ENCODE measurements at regions not wholly inside any gene's neighbourhood (a gene's known extent, or its start where the extent isn't known, plus 50 kb on each side); places are given as distances from the start of the nearest gene placed in this dataset.

DNA sequence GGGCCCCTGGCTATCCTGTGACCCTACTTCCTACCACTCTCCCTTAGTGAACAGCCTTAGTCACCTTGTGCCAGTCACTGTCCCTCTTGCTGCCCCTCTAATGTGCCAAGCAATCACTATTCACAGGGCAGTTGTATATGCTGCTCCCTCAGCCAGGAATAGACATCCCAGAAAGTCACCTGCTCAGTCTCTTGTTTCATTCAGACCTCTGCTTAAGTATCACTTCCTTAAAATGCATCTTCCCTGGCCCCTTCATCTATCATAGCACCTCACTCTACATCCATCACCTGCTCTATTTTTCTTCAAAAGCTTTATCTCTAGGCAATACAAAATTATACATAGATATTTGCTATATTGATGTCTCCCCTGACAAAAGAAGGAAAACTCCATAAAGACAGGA is 328.4 kb upstream of the NFE2L3 start:
- no peak overlapping the region for H3K4me3 ChIP-seq (ENCODE audit: insufficient read depth, low read depth, low read length)
- no peak overlapping the region for H3K27ac ChIP-seq (ENCODE audit: insufficient read depth, low read depth, low read length, poor library complexity, severe bottlenecking)
- no peaks in the 10 kb centered on the region for H3K9me3 ChIP-seq (ENCODE audit: control insufficient read depth, low read length)
- no peaks in the 10 kb centered on the region for H3K36me3 ChIP-seq (ENCODE audit: control insufficient read depth, insufficient read depth, low read length)
- H3K4me1 ChIP-seq (ENCODE audit: control insufficient read depth, insufficient read depth, low read length) = no peaks in the 10 kb centered on the region
- no peaks in the 10 kb centered on the region for H3K27me3 ChIP-seq (ENCODE audit: control insufficient read depth, insufficient read depth, low read length, poor library complexity, severe bottlenecking)

DNA sequence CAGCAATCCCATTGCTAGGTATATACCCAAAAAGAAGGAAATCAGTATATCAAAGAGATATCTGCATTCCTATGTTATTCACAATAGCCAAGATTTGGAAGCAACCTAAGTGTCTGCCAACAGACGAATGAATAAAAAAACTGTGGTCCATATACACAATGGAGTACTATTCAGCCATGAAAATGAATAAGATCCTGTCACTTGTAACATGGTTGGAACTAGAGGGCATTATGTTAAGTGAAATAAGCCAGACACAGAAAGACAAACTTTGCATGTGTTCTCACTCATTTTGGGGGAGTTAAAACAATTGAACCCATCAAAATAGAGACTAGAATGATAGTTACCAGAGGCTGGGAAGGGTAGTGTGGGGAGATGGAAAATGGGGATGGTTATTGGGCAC is 323.5 kb upstream of the NFE2L3 start:
- H3K36me3 ChIP-seq (ENCODE audit: control insufficient read depth, insufficient read depth, low read length) = no peaks in the 10 kb centered on the region
- H3K9me3 ChIP-seq (ENCODE audit: control insufficient read depth, low read length) = no peaks in the 10 kb centered on the region
- H3K4me3 ChIP-seq (ENCODE audit: insufficient read depth, low read depth, low read length) = no peak overlapping the region
- H3K4me1 ChIP-seq (ENCODE audit: control insufficient read depth, insufficient read depth, low read length) = peaks cover 30% of the 10 kb centered on the region
- H3K27me3 ChIP-seq (ENCODE audit: control insufficient read depth, insufficient read depth, low read length, poor library complexity, severe bottlenecking) = no peaks in the 10 kb centered on the region
- WGBS, 2 experiments = 84 to 92% methylated on average over 1 of the region's 1 CpG
- no peak overlapping the region for H3K27ac ChIP-seq (ENCODE audit: insufficient read depth, low read depth, low read length, poor library complexity, severe bottlenecking)

DNA sequence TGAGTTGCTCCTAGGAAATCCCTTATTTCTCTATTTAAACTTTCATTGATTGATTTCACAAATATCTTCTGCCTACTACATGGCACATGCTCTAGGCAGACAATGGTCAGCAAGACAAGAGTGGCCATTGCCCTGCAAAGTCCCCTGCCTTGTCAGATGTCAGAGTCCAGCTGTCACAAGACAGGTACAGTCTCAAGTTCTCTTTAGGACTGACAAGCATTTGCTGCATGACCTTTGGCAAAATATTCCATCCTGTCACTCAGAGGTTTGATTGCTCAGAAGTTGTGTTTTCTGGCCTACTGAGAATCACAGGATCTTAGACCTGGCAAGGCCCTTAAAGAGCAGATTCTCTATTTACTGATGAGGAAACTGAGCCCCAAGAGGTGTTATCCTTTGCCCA is 322.3 kb upstream of the NFE2L3 start:
- Histone ChIP-seq H3K27me3 (ENCODE audit: control insufficient read depth, insufficient read depth, low read length, poor library complexity, severe bottlenecking) (no peaks in the 10 kb centered on the region), H3K4me1 (ENCODE audit: control insufficient read depth, insufficient read depth, low read length) (peaks cover 30% of the 10 kb centered on the region), H3K9me3 (ENCODE audit: control insufficient read depth, low read length) (no peaks in the 10 kb centered on the region), H3K4me3 (ENCODE audit: insufficient read depth, low read depth, low read length) (no peak overlapping the region), H3K36me3 (ENCODE audit: control insufficient read depth, insufficient read depth, low read length) (no peaks in the 10 kb centered on the region), H3K27ac (ENCODE audit: insufficient read depth, low read depth, low read length, poor library complexity, severe bottlenecking) (no peak overlapping the region)

DNA sequence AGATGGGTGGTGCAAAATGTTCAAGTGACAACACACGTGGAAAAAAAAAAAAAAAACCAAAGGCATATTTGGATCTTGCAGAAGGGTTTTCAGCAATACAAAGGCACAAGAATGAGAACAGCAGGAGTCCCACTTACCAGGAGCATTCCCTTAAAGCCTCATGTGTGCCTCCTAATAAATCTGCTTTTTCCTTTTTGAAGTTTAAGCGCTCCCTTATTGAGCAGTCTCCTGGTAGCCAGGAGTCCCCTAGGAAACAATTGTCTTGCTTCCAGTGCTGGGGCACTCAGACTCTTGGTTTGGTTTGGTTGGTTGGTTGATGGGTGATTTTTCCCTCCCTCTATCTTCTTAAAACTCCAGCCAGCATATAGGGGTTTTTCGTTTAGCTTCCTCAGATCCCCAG is 321.8 kb upstream of the NFE2L3 start:
- Histone ChIP-seq H3K4me1 (ENCODE audit: control insufficient read depth, insufficient read depth, low read length) (peaks cover 30% of the 10 kb centered on the region), H3K36me3 (ENCODE audit: control insufficient read depth, insufficient read depth, low read length) (no peaks in the 10 kb centered on the region), H3K9me3 (ENCODE audit: control insufficient read depth, low read length) (no peaks in the 10 kb centered on the region), H3K27me3 (ENCODE audit: control insufficient read depth, insufficient read depth, low read length, poor library complexity, severe bottlenecking) (no peaks in the 10 kb centered on the region), H3K4me3 (ENCODE audit: insufficient read depth, low read depth, low read length) (no peak overlapping the region), H3K27ac (ENCODE audit: insufficient read depth, low read depth, low read length, poor library complexity, severe bottlenecking) (no peak overlapping the region)
- 29 to 30% methylated on average over 3 of the region's 3 CpGs for WGBS, 2 experiments

DNA sequence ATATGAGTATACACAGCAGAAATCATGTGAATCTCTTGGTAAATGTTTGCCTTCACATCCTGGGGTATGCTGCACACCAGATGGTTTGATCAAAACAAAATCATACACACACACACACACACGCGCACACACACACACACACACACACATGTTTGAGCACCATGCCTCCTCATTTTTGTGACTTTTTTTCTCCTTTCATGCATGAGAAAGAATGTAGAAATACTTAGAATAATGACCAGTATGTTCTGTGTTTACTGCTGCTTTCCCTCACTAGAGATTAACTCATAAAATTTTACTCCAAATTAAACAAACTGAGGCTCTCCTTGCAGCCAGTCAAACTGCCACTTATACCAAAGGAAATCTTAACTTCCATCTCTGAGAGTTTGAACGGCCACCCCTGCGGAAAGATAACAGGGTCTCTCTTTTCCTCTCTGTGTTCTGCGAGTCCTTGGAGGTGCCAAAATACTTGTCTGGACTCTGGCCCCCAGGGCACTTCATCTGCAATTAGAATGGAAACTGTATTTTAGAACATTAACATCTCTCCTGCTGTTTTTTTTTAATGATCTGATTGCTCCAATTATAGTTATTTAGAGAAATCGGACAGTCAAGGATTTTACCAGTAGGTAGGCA is 320.8 kb upstream of the NFE2L3 start:
- H3K27me3 ChIP-seq (ENCODE audit: control insufficient read depth, insufficient read depth, low read length, poor library complexity, severe bottlenecking) = no peaks in the 10 kb centered on the region
- H3K4me1 ChIP-seq (ENCODE audit: control insufficient read depth, insufficient read depth, low read length) = peaks cover 30% of the 10 kb centered on the region
- H3K9me3 ChIP-seq (ENCODE audit: control insufficient read depth, low read length) = no peaks in the 10 kb centered on the region
- whole genome bisulfite sequencing, 2 experiments = 70 to 80% methylated on average over 6 of the region's 6 CpGs
- no peaks in the 10 kb centered on the region for H3K36me3 ChIP-seq (ENCODE audit: control insufficient read depth, insufficient read depth, low read length)
- H3K4me3 ChIP-seq (ENCODE audit: insufficient read depth, low read depth, low read length) = no peak overlapping the region
- no peak overlapping the region for H3K27ac ChIP-seq (ENCODE audit: insufficient read depth, low read depth, low read length, poor library complexity, severe bottlenecking)

DNA sequence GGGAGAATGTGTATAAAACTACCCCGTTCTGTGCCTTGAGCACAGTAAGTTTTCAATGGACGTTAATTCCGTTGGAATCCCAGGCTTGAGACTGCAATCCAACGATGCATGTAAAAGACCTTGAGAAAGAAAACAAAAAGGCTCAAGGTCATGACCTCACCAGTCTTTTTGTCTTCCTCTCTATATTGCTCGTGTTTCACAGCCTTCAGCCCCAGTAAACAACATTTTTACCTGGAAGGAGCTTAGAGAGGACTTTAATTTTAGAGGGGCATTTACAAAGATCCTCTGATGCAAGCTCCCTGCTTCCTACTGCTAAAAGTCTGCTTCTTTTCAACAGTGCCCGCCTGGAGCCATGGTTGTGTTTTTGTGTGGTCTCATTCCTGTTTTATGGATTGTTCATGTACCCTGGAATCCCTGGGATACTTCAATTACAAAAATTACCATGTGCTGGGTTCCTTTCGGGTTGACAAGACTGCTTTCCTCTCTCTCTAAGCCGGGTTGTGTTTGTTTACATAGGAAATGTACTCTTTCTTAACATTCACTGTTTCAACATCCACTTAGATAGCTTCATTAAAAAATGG is 320.1 kb upstream of the NFE2L3 start:
- Histone ChIP-seq H3K27me3 (ENCODE audit: control insufficient read depth, insufficient read depth, low read length, poor library complexity, severe bottlenecking) (no peaks in the 10 kb centered on the region), H3K4me1 (ENCODE audit: control insufficient read depth, insufficient read depth, low read length) (peaks cover 30% of the 10 kb centered on the region), H3K9me3 (ENCODE audit: control insufficient read depth, low read length) (no peaks in the 10 kb centered on the region), H3K36me3 (ENCODE audit: control insufficient read depth, insufficient read depth, low read length) (no peaks in the 10 kb centered on the region), H3K27ac (ENCODE audit: insufficient read depth, low read depth, low read length, poor library complexity, severe bottlenecking) (peak overlapping the region; percentile 27), H3K4me3 (ENCODE audit: insufficient read depth, low read depth, low read length) (no peak overlapping the region)
- 50 to 52% methylated on average over 6 to 7 of the region's 8 CpGs for WGBS, 2 experiments

DNA sequence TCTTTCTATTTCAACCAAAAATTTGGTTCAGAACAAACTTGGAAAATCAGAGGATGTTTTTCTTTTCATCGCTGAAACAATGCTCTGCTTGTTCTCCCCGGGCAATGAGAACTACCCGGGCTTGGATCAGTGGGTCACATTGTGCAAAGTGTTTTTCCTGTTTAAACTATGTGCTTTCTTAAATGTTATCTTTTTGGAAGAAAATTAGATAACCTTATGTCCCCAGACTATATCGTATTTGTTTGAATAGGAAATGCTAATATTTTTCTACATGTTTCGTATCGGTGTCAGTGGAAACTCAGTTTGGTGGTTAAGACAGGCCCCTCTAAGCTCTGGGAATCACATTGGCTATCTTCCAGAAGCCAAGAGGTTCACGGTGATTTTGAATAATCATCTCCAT is 319.5 kb upstream of the NFE2L3 start:
- no peak overlapping the region for H3K27ac ChIP-seq (ENCODE audit: insufficient read depth, low read depth, low read length, poor library complexity, severe bottlenecking)
- no peaks in the 10 kb centered on the region for H3K36me3 ChIP-seq (ENCODE audit: control insufficient read depth, insufficient read depth, low read length)
- 88 to 91% methylated on average over 6 to 7 of the region's 7 CpGs for WGBS, 2 experiments

DNA sequence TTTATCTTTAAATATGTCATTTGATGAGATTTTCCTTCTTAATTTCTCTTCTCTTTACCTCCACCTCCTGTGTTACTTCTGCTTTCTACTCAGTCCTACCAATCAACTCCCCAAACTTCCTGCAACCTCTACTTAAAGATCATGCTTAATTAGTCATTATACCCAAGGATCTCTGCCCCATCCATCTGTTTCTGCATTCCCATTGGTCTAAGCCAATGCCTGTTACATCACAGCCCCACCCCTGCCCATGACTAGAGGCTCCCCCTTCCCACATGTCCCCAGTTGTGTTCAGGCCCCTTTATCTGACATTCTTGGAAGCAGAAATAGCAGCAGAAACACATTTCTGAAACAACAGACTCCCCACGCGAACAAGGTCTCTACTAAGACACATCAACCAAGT is 319.1 kb upstream of the NFE2L3 start:
- Histone ChIP-seq H3K9me3 (ENCODE audit: control insufficient read depth, low read length) (no peaks in the 10 kb centered on the region), H3K27ac (ENCODE audit: insufficient read depth, low read depth, low read length, poor library complexity, severe bottlenecking) (no peak overlapping the region), H3K4me3 (ENCODE audit: insufficient read depth, low read depth, low read length) (no peak overlapping the region), H3K27me3 (ENCODE audit: control insufficient read depth, insufficient read depth, low read length, poor library complexity, severe bottlenecking) (no peaks in the 10 kb centered on the region), H3K4me1 (ENCODE audit: control insufficient read depth, insufficient read depth, low read length) (peaks cover 30% of the 10 kb centered on the region), H3K36me3 (ENCODE audit: control insufficient read depth, insufficient read depth, low read length) (no peaks in the 10 kb centered on the region)
- WGBS, 2 experiments = 94% methylated on average over 2 of the region's 2 CpGs

More for the DNA sequence above, 319.5 kb upstream of the NFE2L3 start:
- Histone ChIP-seq H3K4me1 (ENCODE audit: control insufficient read depth, insufficient read depth, low read length) (peaks cover 30% of the 10 kb centered on the region), H3K27me3 (ENCODE audit: control insufficient read depth, insufficient read depth, low read length, poor library complexity, severe bottlenecking) (no peaks in the 10 kb centered on the region), H3K4me3 (ENCODE audit: insufficient read depth, low read depth, low read length) (no peak overlapping the region), H3K9me3 (ENCODE audit: control insufficient read depth, low read length) (no peaks in the 10 kb centered on the region)

DNA sequence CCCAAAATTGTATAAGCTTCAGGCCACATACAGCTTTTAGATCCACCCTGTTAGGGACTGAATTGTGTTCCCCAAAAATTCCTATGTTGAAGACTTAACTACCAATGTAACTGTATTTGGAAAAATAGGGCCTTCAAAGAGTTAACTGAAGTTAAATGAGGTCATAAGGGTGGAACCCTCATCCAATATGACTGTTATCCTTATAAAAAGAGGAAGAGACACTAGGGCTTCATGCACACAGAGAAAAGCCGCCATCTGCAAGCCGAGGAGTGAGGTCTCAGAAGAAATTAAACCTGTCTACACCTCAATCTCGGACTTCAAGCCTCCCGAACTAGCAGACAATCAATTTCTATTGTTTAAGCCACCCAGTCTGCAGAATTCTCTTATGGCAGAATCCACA is 317.9 kb upstream of the NFE2L3 start:
- Histone ChIP-seq H3K27me3 (ENCODE audit: control insufficient read depth, insufficient read depth, low read length, poor library complexity, severe bottlenecking) (no peaks in the 10 kb centered on the region), H3K4me3 (ENCODE audit: insufficient read depth, low read depth, low read length) (no peak overlapping the region), H3K27ac (ENCODE audit: insufficient read depth, low read depth, low read length, poor library complexity, severe bottlenecking) (no peak overlapping the region), H3K9me3 (ENCODE audit: control insufficient read depth, low read length) (no peaks in the 10 kb centered on the region), H3K36me3 (ENCODE audit: control insufficient read depth, insufficient read depth, low read length) (no peaks in the 10 kb centered on the region), H3K4me1 (ENCODE audit: control insufficient read depth, insufficient read depth, low read length) (peaks cover 30% of the 10 kb centered on the region)
- 93 to 96% methylated on average over 4 of the region's 4 CpGs for WGBS, 2 experiments

DNA sequence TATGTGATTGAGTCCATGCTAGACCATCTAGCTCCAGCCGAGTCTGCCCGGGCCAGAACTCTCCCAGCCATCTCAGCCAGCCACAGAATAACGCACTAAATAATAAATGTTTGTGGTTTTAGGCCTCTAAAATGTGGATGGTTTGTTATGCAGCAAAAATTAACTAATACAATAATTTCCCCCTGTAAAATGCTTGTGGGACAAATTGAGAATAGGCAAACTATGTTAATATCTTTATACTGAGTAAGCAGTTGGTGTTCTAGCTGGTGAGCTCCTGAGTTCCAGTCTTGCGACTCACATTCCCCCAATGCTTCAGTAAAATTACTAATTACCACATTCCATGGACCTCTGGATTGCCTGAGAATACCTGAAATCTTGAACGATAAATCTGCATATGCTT is 316.8 kb upstream of the NFE2L3 start:
- 91 to 97% methylated on average over 3 to 4 of the region's 5 CpGs for WGBS, 2 experiments
- Histone ChIP-seq H3K36me3 (ENCODE audit: control insufficient read depth, insufficient read depth, low read length) (no peaks in the 10 kb centered on the region), H3K4me3 (ENCODE audit: insufficient read depth, low read depth, low read length) (no peak overlapping the region), H3K27ac (ENCODE audit: insufficient read depth, low read depth, low read length, poor library complexity, severe bottlenecking) (no peak overlapping the region), H3K27me3 (ENCODE audit: control insufficient read depth, insufficient read depth, low read length, poor library complexity, severe bottlenecking) (no peaks in the 10 kb centered on the region), H3K4me1 (ENCODE audit: control insufficient read depth, insufficient read depth, low read length) (peaks cover 23% of the 10 kb centered on the region), H3K9me3 (ENCODE audit: control insufficient read depth, low read length) (no peaks in the 10 kb centered on the region)
